ENCODE measurements at regions not wholly inside any gene's neighbourhood (a gene's known extent, or its start where the extent isn't known, plus 50 kb on each side); places are given as distances from the start of the nearest gene placed in this dataset.

DNA sequence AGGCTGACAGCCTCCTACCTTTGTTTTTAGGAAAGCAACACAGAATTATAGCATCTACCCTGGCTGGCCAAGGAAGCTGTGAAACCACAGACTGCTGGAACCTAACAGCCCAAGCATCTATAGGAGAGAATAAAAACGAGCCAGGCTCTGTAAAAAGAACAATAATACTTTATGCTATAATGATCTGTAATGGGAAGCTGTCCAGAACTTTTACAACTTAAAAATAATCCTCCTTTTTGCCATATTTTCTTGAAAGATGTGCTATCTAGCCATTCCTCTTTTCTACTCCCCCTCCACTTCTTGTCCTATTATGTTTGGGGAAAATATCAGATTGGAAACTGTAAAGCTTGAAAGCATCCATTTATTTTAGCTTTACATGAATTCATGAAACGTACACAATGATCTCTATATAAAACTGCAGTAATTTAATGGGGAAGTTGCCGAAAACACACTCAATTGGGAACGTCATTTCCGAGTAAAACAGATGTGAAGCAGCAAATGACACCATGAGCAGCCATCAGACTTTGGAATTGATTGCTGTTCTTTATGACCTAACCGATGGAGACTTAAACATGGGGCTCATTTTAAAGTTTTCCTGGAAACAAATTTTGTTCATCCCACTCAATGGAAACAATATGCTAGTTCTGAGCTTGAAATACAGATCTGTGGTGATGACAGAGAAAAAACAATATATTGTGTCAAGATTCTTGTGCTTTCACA is 450.3 kb upstream of the CLINT1 start (continued):
- TF ChIP-seq, protein P1, sequence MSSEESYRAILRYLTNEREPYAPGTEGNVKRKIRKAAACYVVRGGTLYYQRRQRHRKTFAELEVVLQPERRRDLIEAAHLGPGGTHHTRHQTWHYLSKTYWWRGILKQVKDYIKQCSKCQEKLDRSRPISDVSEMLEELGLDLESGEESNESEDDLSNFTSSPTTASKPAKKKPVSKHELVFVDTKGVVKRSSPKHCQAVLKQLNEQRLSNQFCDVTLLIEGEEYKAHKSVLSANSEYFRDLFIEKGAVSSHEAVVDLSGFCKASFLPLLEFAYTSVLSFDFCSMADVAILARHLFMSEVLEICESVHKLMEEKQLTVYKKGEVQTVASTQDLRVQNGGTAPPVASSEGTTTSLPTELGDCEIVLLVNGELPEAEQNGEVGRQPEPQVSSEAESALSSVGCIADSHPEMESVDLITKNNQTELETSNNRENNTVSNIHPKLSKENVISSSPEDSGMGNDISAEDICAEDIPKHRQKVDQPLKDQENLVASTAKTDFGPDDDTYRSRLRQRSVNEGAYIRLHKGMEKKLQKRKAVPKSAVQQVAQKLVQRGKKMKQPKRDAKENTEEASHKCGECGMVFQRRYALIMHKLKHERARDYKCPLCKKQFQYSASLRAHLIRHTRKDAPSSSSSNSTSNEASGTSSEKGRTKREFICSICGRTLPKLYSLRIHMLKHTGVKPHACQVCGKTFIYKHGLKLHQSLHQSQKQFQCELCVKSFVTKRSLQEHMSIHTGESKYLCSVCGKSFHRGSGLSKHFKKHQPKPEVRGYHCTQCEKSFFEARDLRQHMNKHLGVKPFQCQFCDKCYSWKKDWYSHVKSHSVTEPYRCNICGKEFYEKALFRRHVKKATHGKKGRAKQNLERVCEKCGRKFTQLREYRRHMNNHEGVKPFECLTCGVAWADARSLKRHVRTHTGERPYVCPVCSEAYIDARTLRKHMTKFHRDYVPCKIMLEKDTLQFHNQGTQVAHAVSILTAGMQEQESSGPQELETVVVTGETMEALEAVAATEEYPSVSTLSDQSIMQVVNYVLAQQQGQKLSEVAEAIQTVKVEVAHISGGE (CRISPR knock-in tag; IDR thresholded peaks at IDR 0.05): no peak

DNA sequence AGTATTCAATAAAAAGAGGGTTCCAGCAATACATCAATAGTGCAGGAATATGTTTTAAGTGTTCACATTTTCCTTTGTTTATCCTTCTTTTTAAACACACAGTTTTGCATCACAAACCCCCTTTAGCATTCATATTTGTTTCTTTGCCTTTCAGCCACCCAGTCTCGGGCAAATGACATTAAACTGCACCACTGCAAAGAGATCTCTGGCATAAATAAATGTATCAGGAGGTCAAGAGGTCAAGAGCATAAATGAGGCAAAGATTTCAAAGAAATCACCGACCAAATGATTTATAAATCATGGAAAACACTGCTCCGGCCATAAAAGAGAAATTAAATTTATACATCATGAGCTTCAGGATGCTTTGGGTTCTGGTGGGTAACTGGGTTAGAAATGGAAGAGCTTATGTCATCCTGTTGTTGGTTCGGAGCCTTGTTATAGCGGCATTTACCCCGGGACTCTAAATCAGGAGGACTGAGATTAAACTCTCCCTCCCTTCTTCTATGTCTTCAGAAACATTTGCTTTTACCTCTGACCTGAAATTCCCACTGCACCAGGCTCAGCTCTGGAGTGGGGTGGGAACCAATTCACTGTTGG is 449.6 kb upstream of the CLINT1 start:
- peaks cover 0 to 3% of the 10 kb centered on the region in 2 experiments; a peak in 1 of 4 replicates for H3K27me3 ChIP-seq (replicated peaks in 1 of 2; ENCODE audit: control insufficient read depth in 2 of 2, insufficient read depth in 2 of 2, low read length in 1 of 2)
- FAIRE-seq (no peak), ATAC-seq (no peak), DNase-seq (ENCODE audit: low read depth, low spot score) (no peak)
- no peak overlapping the region for H2AFZ ChIP-seq (ENCODE audit: control insufficient read depth, low read depth, low read length)
- H3K4me1 ChIP-seq (ENCODE audit: control insufficient read depth, insufficient read depth, low read length): no peaks in the 10 kb centered on the region
- TF ChIP-seq, protein P2, sequence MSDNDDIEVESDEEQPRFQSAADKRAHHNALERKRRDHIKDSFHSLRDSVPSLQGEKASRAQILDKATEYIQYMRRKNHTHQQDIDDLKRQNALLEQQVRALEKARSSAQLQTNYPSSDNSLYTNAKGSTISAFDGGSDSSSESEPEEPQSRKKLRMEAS (IDR thresholded peaks at IDR 0.05; ENCODE audit: low read depth, low read length): no peak
- H3K9me3 ChIP-seq (replicated peaks; ENCODE audit: control insufficient read depth, insufficient read depth, low read length): no peaks in the 10 kb centered on the region
- ChIA-PET SMC1A (ENCODE audit: uncharacterized antibody, unreplicated experiment) (no interaction called here), CTCF (no interaction called here), POLR2A (no interaction called here), RAD21 (ENCODE audit: unreplicated experiment) (no interaction called here)
- 40% methylated on average over 6 of the region's 6 CpGs for WGBS (ENCODE audit: insufficient coverage, insufficient replicate concordance, low lambda C conversion rate, missing lambda C conversion rate)
- no peaks in the 10 kb centered on the region for H4K20me1 ChIP-seq (ENCODE audit: control insufficient read depth, insufficient read depth)
- no peaks in the 10 kb centered on the region for H3K79me2 ChIP-seq (ENCODE audit: control insufficient read depth, insufficient read depth, low read length)
- no TSS peak for BruUV-seq (replicated peaks)
- no peak overlapping the region for H3K4me2 ChIP-seq (ENCODE audit: control insufficient read depth, insufficient read depth)
- in situ Hi-C loops (cut with MboI) (no loop called here), intact Hi-C loops (cut with micrococcal nuclease; ENCODE audit: unreplicated experiment) (no loop called here)
- H3K9ac ChIP-seq (ENCODE audit: control insufficient read depth, insufficient read depth, low read length): no peak overlapping the region
- no peak overlapping the region for H3K4me3 ChIP-seq
- H3K36me3 ChIP-seq (ENCODE audit: control insufficient read depth in 2 of 2, insufficient read depth in 2 of 2, low read length in 1 of 2): no peaks in the 10 kb centered on the region
- H3K27ac ChIP-seq (ENCODE audit: control insufficient read depth, insufficient read depth): no peak overlapping the region
